SK-N-SH (cell line): ENCODE measurements at regions not wholly inside any gene's neighbourhood (a gene's known extent, or its start where the extent isn't known, plus 50 kb on each side); places are given as distances from the start of the nearest gene placed in this dataset.

Experiments used
- CTCF ChIA-PET: fragments of 300-600, 350-600 bp; formaldehyde crosslinking; extraction: SDS; loops from one replicate; lab custom pipeline; 2021; lab: Yijun Ruan, JAX
- POLR2A ChIA-PET: fragments of 350-600 bp; sonication (Branson Sonifier 250); formaldehyde crosslinking; extraction: SDS; loops from one replicate; lab custom pipeline; 2020; ENCODE audit warnings: antibody characterized with exemption, inconsistent platforms; lab: Yijun Ruan, JAX
- DNase-seq: peaks from one replicate; pipeline ENCODE4 v3.0.0; 2012
- H2AFZ ChIP-seq: fragments of 200-600 bp; sonication (generic); 2 replicates; pipeline ENCODE4 v1.8.1; 2016; ENCODE audit warnings: antibody characterized with exemption, mild to moderate bottlenecking, low read depth
- H3F3A ChIP-seq: fragments of 200-600 bp; sonication (generic); replicated peaks from 2 replicates; pipeline ENCODE3; 2016; ENCODE audit warnings: antibody characterized with exemption, mild to moderate bottlenecking; ENCODE audit not compliant: insufficient read depth
- H3K27ac ChIP-seq, 2 experiments: fragments of 200-500 bp in 1 of 2; fragments of 200-600 bp in 1 of 2; sonication (Bioruptor generic) in 1 of 2; sonication (generic), shearing (Covaris generic) in 1 of 2; 2 replicates each; pipeline versions ENCODE4 v1.5.1 to v1.6.1; 2014 to 2016; ENCODE audit warnings: low read depth in 2 of 2, inconsistent platforms in 1 of 2, low read length in 1 of 2, mild to moderate bottlenecking in 1 of 2, mixed read lengths in 1 of 2
- H3K27me3 ChIP-seq: fragments of 200-600 bp; sonication (generic), shearing (Covaris generic); 2 replicates; pipeline ENCODE4 v1.6.1; 2016; ENCODE audit warnings: mixed run types; ENCODE audit not compliant: insufficient read depth
- H3K36me3 ChIP-seq, 2 experiments: fragments of 200-500 bp in 1 of 2; fragments of 200-600 bp in 1 of 2; sonication (Bioruptor generic) in 1 of 2; sonication (generic) in 1 of 2; replicated peaks in 1 of 2; 2 replicates each; pipeline versions ENCODE3 to v1.5.1; 2014 to 2016; ENCODE audit warnings: low read length in 1 of 2, mild to moderate bottlenecking in 1 of 2; ENCODE audit not compliant: insufficient read depth in 2 of 2, control insufficient read depth in 1 of 2
- H3K4me1 ChIP-seq, 2 experiments: fragments of 200-500 bp in 1 of 2; fragments of 200-600 bp in 1 of 2; sonication (Bioruptor generic) in 1 of 2; sonication (generic), shearing (Covaris generic) in 1 of 2; 2 replicates each; pipeline versions ENCODE4 v1.5.1 to v1.6.1; 2014 to 2016; ENCODE audit warnings: low read depth in 1 of 2, low read length in 1 of 2, mixed run types in 1 of 2; ENCODE audit not compliant: insufficient read depth in 2 of 2, control insufficient read depth in 1 of 2
- H3K4me2 ChIP-seq: fragments of 200-600 bp; sonication (generic), shearing (Covaris generic); 2 replicates; pipeline ENCODE4 v1.6.1; 2017; ENCODE audit warnings: mixed run types
- H3K4me3 ChIP-seq, 2 experiments: fragments of 200-500 bp in 1 of 2; fragments of 200-600 bp in 1 of 2; sonication (Bioruptor generic) in 1 of 2; sonication (generic), shearing (Covaris generic) in 1 of 2; 2 replicates each; pipeline versions ENCODE4 v1.5.1 to v1.8.1; 2014 to 2016; ENCODE audit warnings: low read depth in 2 of 2, inconsistent platforms in 1 of 2, low read length in 1 of 2, mild to moderate bottlenecking in 1 of 2, mixed read lengths in 1 of 2, moderate library complexity in 1 of 2
- H3K79me2 ChIP-seq: fragments of 200-600 bp; sonication (generic); 2 replicates; pipeline ENCODE4 v1.8.1; 2017; ENCODE audit warnings: mild to moderate bottlenecking; ENCODE audit not compliant: insufficient read depth
- H3K9ac ChIP-seq: fragments of 200-600 bp; sonication (generic); 2 replicates; pipeline ENCODE4 v1.6.1; 2017; ENCODE audit warnings: mixed run types
- H3K9me2 ChIP-seq: fragments of 200-600 bp; sonication (generic); 2 replicates; pipeline ENCODE4 v1.6.1; 2017; ENCODE audit warnings: mixed run types
- H3K9me3 ChIP-seq: fragments of 200-600 bp; sonication (generic); 2 replicates; pipeline ENCODE4 v1.6.1; 2017; ENCODE audit warnings: mixed run types, mild to moderate bottlenecking, moderate library complexity
- H4K20me1 ChIP-seq: fragments of 200-600 bp; sonication (generic); 2 replicates; pipeline ENCODE4 v1.6.1; 2017; ENCODE audit warnings: mild to moderate bottlenecking, mixed run types; ENCODE audit not compliant: insufficient read depth
- ELF1 ChIP-seq: IDR thresholded peaks from 2 replicates; pipeline ENCODE4 v1.4.0; 2012
- EP300 ChIP-seq, 2 experiments: IDR thresholded peaks; 2 replicates each; pipeline versions ENCODE4 v1.4.0 to v1.6.1; 2012; ENCODE audit warnings: borderline replicate concordance in 1 of 2, low read depth in 1 of 2, low read length in 1 of 2
- FOSL2 ChIP-seq: IDR thresholded peaks from 2 replicates; pipeline ENCODE4 v1.4.0; 2012; ENCODE audit warnings: low read depth, mild to moderate bottlenecking, moderate library complexity, borderline replicate concordance
- GATA2 ChIP-seq: sonication (generic); formaldehyde crosslinking; IDR thresholded peaks from 2 replicates; pipeline ENCODE4 v1.5.0; 2020; ENCODE audit warnings: mild to moderate bottlenecking, missing genetic modification reagents
- IRF3 ChIP-seq: fragments of 150-350 bp; IDR thresholded peaks from 2 replicates; pipeline ENCODE4 v1.6.1; 2016; ENCODE audit warnings: mild to moderate bottlenecking, low read depth, low read length
- JUND ChIP-seq: IDR thresholded peaks from 2 replicates; pipeline ENCODE4 v1.4.0; 2012
- MEF2A ChIP-seq: IDR thresholded peaks from 2 replicates; pipeline ENCODE4 v1.4.0; 2012; ENCODE audit warnings: low read depth, borderline replicate concordance
- MXI1 ChIP-seq: IDR thresholded peaks from 2 replicates; pipeline ENCODE4 v1.6.1; 2012; ENCODE audit warnings: mild to moderate bottlenecking, low read depth, low read length, improper control_type of control experiment
- NFIC ChIP-seq: IDR thresholded peaks from 2 replicates; pipeline ENCODE4 v1.4.0; 2012; ENCODE audit warnings: borderline replicate concordance
- PBX3 ChIP-seq: IDR thresholded peaks from 2 replicates; pipeline ENCODE4; 2012
- POLR2AphosphoS5 ChIP-seq: IDR thresholded peaks from 2 replicates; pipeline ENCODE4 v1.6.1; 2012; ENCODE audit warnings: low read depth, low read length
- RAD21 ChIP-seq: IDR thresholded peaks from 2 replicates; pipeline ENCODE4 v1.6.1; 2012; ENCODE audit warnings: mild to moderate bottlenecking, low read length
- RFX5 ChIP-seq: IDR thresholded peaks from 2 replicates; pipeline ENCODE4 v1.6.1; 2012; ENCODE audit warnings: mild to moderate bottlenecking, improper control_type of control experiment, low read length
- RXRA ChIP-seq: IDR thresholded peaks from 2 replicates; pipeline ENCODE4 v1.4.0; 2012; ENCODE audit warnings: low read depth, mild to moderate bottlenecking, borderline replicate concordance
- TEAD4 ChIP-seq: IDR thresholded peaks from 2 replicates; pipeline ENCODE4 v1.4.0; 2012; ENCODE audit warnings: mild to moderate bottlenecking, borderline replicate concordance; ENCODE audit not compliant: insufficient read depth
- YY1 ChIP-seq: IDR thresholded peaks from 2 replicates; pipeline ENCODE4 v1.4.0; 2012; ENCODE audit warnings: low read depth, mild to moderate bottlenecking
- WGBS: methylation state at CpG from one replicate; pipeline ENCODE4 v1.1.6; 2017; ENCODE audit warnings: low lambda C conversion rate; 5-methylcytosine and 5-hydroxymethylcytosine counted together

- DNase-seq, result no peak
- Histone ChIP-seq H3K9ac (no peak overlapping the region), H3K4me2 (no peak overlapping the region), H3K79me2 (no peaks in the 10 kb centered on the region), H4K20me1 (no peaks in the 10 kb centered on the region), H3K27me3 (no peaks in the 10 kb centered on the region), H3K9me2 (no peaks in the 10 kb centered on the region)
- TF ChIP-seq YY1 (no peak), JUND (no peak), PBX3 (no peak), IRF3 (no peak), EP300 (IDR thresholded peaks at IDR 0.05; ENCODE audit: borderline replicate concordance in 1 of 2, low read depth in 1 of 2, low read length in 1 of 2) (no peak), NFIC (no peak), RFX5 (no peak), FOSL2 (no peak), GATA2 (CRISPR knock-in tag) (no peak)
- TF ChIP-seq, all 33 proteins: peak for 0
- Histone ChIP-seq H3K36me3 (peaks cover 0 to 3% of the 10 kb centered on the region in 2 experiments), H3K27ac (no peak overlapping the region), H2AFZ (no peak overlapping the region), H3K4me1 (no peaks in the 10 kb centered on the region), H3K4me3 (no peak overlapping the region), H3K9me3 (no peaks in the 10 kb centered on the region), H3F3A (no peaks in the 10 kb centered on the region)
- 100% methylated on average over 1 of the region's 1 CpG for WGBS
- POLR2A ChIA-PET, result no interaction called here
- CTCF ChIA-PET, result no interaction called here
Measured at GRCh38 chr5:97797994-97798451, 615.0 kb upstream of the RIOK2 start.

GRCh38 chr5:97801461-97801860, 618.4 kb upstream of the RIOK2 start:
- Histone ChIP-seq H3K4me2 (no peak overlapping the region), H3F3A (no peaks in the 10 kb centered on the region), H4K20me1 (no peaks in the 10 kb centered on the region), H3K79me2 (no peaks in the 10 kb centered on the region), H3K9ac (no peak overlapping the region), H3K27ac (no peak overlapping the region), H3K9me2 (no peaks in the 10 kb centered on the region), H3K27me3 (no peaks in the 10 kb centered on the region), H3K4me3 (no peak overlapping the region), H3K9me3 (peaks cover 5% of the 10 kb centered on the region), H3K4me1 (no peaks in the 10 kb centered on the region), H3K36me3 (peaks cover 0 to 3% of the 10 kb centered on the region in 2 experiments), H2AFZ (no peak overlapping the region)
- no peak for DNase-seq
- CTCF ChIA-PET, result no interaction called here
- POLR2A ChIA-PET, result no interaction called here
- TF ChIP-seq GATA2 (CRISPR knock-in tag) (no peak), POLR2AphosphoS5 (no peak), RAD21 (no peak), MXI1 (no peak), TEAD4 (no peak), MEF2A (no peak), ELF1 (no peak), IRF3 (no peak), RXRA (no peak)
